ENCODE measurements at regions not wholly inside any gene's neighbourhood (a gene's known extent, or its start where the extent isn't known, plus 50 kb on each side); places are given as distances from the start of the nearest gene placed in this dataset.
"Not testable (repeated sequence)": the region's sequence is repeated elsewhere in the genome, so short reads cannot be mapped to it uniquely, and the experiment has no call there.

GRCh38 chr9:41347893-41348292, 158.8 kb upstream of the ZNG1F start:
- not testable (repeated sequence) for TF ChIP-seq YY1 (IDR thresholded peaks at IDR 0.05; ENCODE audit: insufficient read depth, insufficient read length); ZNF274 (IDR thresholded peaks at IDR 0.05; ENCODE audit: low read depth, low read length)

Data from NT2/D1 (cell line).